Stimulated activated CD4-positive, alpha-beta T cell treated with anti-CD3 and anti-CD28 coated beads, Interleukin-1b, Interleukin-23, amount 100 ng/mL, for 48 hours (primary cell): ENCODE measurements at regions not wholly inside any gene's neighbourhood (a gene's known extent, or its start where the extent isn't known, plus 50 kb on each side); places are given as distances from the start of the nearest gene placed in this dataset.

Experiments used
- DNase-seq: peaks from one replicate; pipeline ENCODE4 v3.0.0-alpha.2; 2020

DNA sequence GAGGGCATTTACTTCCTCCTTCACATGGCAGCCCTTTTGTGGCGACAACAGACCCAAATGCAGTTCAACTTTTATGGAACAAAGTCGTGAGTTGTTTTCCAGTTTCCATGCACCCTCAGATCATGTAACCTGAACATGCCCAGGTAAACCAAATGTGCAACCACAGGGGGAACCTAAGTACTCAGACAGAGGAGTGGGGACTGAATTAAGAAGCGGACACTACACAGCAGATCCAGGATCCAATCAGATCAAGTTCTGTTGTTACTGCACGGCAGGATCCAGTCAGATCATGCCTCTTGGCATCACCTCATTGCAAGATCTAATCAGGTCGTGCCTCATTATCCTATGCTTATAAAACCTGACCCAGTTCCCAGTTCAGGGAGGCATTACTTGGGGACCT, 115.7 kb downstream of the MATN1 start:
- no peak for DNase-seq

DNA sequence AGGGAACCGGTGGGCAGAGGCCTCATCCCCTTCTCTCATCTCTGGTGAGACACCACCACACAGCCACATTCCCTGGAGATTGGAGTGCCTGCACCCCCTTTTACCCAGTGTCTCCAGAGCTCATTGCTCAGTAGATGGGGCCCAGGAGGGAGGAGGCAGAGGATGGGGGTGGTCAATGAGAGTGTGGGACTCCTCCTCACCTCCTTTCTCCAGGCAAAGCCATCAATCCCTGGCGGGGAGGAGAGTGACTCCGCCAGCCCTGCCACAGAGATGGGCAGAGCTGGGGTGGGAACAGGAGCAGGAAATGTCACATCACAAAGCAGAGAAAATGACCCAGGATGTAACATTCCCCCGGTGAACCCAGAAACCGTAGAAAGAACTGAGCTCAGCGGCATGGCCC, 117.2 kb downstream of the MATN1 start:
- no peak for DNase-seq

DNA sequence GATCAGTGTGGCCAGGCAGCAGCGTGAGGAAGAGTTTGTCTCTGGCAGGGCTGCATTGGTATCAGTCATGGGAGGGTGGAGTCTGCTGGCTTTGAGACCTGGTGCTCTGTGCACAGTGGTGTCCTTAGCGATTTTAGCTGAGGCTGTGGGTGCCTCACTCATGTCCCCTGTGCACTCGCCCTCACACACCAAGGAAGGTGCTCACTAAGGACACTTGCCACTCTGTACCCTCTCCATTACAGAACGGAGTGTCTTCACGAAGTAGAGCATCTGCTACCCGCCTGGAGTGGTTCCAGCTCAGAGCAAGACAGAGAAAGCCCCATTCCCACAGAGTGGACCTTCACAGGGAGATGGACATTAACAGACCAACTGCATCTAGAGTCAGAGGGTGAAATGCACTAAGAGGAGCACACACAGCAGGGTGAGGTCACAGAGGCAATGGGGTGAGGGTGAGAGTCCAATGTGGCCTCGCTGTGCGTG, 117.9 kb downstream of the MATN1 start:
- DNase-seq, result no peak

DNA sequence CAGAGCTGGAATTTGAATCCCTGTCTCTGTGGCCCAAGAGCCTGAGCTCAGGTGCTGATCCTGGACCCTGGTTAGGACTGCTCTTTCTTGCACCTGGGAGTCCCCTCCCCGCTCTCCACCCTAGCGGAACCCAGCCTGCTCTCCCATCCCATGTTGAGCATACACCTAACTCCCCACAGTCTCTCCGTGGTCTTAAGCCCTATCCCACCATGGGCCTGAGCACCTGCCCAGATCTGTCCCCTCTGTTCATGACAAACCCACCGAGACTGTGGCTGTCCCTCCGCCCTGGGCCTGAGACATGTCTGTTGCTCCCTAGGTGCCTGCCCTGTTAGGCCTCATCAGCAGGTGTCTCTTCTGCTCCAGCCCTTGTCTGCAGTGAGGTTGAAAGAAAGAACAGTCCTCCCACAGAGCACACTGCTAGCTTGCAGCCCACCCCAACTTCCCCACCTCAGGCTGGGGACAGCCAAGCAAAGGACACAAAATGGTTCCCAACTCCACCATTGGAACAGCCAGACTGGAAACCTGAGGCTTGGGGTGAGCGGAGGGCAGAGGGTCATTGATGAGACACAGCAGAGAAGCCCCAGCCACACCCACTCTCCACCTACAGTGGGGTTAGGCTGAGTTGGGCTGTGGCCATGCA, 118.5 kb downstream of the MATN1 start:
- no peak for DNase-seq

DNA sequence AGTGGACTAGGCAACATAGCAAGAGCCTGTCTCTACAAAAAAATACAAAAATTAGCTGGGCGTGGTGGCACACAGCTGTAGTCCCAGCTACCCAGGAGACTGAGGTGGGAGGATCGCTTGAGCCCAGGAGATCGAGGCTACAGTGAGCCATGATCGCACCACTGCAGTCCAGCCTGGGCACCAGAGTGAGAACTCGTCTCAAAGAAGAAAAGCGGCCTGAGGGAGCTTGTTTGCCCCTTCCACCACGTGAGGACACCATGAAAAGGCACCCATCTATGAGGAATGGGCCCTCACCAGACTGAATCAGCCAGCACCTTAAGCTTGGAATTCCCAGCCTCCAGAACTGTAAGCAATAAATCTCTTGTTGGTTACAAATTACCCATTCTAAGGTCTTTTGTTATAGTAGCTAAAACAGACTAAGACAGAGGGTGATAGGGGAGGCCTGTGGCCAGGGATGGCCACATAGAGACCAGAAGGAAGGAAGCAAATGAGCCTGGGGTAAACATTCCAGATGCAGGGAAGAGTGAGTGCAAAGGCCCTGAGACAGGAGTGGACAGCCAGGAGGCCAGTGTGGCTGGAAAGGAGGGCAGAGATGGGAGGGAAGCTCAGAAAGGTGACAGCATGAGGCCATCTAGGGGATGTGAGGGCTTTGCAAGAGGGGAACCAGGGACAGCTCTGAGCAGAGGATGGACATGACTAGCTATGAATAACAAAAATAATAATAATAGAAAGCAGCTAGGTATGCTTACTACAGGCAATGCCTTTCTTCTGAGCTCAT, 120.1 kb downstream of the MATN1 start:
- DNase-seq, result no peak

DNA sequence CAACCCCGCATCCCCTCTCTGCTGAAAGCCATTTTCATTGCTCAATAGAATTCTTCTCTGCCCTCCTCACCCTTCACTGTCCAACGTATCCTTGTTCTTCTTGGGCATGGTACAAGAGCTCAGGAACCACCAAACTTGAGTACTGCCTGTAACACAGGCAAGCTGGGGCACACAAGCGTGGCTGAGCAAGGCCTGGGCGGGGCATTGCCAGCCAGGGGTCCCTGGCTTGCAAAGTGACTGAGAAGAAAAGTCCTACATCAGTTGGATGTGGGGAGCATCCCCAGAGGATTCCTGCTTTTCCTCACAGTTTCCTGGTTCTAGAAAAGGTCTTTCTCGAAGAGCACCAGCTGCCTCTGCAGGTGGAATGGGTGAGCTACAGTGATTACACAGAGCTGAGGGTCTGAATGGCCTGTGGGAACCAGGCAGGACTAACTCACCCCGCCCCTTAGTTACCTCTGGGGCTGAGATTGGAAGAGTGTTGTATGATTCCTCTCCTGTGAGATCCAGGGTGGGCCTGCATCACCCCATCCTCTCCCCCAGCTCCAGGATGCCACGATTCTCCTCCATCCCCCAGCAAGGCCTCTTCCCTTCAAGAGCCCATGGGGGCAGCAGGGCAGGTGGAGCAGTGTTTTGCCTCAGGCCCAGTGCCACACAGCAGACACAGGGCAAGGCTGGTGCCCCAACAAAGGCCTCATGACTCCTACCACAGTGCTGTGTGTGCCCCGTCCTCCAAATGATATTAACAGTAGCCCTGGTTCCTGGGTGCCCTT, 121.9 kb downstream of the MATN1 start:
- no peak for DNase-seq

DNA sequence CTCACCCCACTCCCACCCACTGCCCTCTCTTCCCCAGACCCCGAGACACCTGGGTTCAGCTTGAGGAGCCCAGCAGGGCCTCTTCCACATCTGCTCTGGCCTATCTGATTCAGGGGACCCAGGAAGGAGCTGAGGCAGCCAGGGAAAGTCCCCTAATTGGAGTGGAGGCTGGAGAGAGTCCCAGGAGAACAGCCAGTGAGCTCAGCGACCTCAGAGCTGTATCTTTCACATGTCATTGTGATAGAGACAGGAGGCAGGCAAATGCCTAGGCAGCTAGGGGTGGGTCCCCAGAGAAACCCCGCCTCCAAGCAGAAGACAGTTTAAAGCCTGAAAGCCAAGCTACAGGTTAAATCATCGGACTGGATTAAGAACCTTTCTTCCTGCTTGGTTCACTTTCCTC, 122.7 kb downstream of the MATN1 start:
- DNase-seq, result no peak

DNA sequence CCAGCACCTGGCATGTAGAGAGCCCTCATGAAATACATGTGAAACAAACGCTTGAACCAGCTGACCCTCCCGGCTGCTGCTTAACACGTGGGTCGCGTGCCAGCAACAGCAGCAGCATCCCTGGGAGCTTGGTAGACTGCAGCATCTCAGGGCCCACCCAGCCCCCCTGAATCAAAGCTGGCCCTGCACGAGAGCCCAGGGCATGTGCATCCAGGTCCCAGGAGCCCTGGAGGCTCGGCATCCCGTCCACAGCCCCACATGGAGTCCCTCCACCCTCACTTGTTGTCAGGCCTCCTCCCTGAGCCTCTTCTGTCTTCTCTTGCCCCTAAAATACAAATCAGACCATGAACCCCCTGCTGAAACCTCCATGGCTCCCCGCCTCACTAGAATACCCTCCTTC, 123.1 kb downstream of the MATN1 start:
- no peak for DNase-seq

DNA sequence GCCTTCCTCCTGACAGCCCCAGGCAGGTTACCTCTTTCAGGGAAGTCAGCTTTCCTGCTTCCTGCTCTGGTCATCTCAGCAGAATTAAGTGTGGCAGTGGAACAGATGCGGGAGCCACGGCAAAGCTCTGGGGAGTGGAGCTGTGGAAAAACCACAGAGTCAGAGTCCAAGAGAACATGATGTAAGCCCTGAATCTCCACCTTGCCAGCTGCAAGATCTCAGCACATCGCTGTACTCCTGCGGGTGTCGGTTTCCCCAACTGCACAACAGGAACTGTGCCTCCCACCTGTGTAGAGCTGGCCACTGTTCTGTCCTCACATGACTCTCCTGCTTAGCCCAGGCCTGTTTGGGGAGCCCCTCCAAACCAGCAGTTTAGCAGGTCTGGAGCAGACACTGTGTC, 123.7 kb downstream of the MATN1 start:
- DNase-seq, result no peak

DNA sequence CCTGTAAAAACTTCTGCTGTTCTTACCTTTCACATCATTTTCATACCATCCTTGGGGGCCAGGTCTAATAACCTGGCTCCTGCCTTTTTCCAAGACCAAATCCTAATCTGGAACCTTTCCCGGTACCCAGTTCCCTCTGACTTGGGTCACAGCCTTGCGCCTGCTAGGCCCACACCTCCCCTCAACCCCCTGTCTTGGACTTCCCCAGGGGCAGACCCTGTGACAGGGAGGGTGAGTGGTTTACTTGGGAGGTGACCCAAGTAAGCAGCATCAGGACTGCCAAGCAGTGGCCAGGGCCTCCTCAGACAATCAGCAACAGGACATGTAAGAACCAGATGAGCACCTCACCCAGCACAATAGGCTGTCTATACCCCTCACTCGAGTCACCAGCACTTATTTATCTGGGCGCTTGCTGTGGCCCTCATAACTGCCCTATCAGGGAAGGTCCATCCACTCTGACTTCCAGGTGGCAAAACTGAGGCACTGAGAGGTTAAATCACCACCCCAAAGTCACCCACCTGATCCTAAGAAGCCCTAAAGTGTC, 124.7 kb downstream of the MATN1 start:
- no peak for DNase-seq

DNA sequence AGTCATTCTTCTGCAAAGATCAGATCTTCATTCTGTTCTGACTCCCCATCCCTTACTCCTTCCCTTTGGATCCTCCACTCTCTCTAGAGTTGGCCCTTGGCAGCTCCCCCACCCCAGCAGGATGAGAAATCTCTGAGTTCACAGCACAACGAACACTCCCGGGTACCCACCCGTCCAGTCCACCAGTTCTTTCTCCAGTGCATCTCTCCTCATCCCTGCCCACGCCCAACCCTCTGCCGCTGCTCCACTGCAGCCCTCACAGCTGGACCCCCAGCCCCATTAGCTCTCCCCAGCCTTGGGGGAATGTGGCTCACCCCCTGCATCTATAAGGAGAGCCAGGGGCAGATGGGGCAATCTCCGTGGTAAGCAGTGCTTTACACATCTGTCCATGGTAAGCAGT, 125.7 kb downstream of the MATN1 start:
- DNase-seq, result no peak

DNA sequence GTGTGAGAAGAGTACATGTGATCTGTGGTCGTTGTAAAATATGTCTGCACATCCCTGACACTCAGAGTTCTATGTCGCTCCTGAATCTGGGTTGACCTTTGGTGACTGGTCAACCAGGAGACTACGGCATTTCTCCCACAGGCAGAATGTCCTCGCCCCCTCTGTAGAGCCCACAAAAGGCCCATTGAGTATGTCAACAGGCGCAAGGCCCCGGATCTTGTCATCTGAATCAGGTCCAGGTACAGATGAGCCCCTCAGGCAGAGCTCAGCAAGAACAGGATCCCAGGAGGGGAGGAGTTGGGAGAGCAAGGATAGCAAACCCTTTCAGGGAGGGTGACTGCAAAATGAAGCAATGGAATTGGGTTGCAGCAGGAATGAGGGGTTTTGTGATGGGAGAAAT, 126.5 kb downstream of the MATN1 start:
- no peak for DNase-seq

DNA sequence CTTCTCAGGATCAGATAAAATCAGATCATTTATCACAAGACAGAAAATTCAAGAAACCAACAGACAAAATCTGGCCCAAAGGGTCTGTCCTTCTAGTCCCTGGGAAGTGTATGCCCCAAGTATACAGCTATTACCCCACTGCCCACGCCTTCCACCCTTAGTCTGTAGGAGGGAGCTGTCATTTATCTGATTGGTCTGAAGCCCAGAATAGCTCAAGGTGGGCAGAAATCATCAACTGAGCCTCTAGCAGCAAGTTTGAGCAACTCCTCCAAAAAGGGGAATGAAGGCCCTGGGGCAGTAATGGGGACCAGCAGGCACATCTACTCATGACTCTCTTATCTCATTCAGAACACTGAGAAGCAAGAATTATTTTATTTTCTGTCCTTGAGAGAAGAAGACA, 126.9 kb downstream of the MATN1 start:
- no peak for DNase-seq

DNA sequence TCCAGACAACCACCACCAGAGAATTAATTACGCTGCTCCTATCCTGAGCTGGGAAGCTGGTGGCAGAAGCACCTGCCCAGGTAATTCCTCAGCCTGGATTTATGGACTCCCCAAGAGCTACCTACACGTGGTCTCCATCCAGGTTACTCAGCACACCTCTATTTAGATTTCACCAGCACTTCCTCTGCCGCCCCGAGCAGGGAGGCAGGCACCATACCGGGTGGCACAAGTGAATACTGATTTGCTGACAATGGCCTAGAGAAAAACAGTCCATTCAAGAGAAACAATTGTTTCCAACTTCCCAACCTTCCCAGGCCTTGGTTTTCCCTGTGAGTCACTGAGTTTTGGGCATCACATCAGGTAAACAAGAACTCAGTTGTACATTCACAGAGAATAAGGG, 134.3 kb downstream of the MATN1 start:
- no peak for DNase-seq

DNA sequence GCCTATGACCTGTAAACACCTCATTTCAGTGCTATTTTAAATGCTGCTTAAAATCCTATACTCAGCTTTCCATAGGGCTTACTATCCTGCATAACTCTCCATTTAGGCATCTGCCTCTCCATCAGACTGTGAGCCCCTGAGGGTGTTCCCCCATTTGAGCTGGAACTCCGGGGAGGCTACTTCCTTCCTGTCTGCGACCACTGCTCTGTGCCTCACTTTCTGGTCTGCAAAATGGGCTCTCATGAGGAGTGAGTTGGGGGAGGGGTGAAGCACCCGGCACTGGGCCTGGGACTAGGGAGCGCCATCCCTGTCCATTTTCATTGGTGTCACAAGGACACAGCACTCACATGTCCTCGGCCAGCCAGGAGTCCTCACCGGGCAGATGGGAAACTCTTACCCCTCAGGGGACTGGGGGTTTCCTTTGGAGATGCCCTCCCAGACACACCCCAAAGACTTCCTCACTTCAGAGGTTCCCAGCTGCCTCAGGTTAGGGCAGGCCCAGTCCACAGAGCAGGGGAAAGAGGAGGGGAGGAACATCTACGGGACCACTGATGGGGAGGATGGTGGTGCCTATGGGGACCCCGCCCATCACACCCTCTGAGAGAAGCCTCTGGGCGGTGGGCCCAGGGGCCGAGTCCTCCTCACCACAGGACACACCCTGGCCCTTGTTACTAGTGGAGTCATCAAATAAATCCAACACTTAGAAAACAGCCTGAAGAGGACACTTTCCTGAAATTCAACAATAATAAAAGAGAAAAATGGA, 134.9 kb downstream of the MATN1 start:
- no peak for DNase-seq

DNA sequence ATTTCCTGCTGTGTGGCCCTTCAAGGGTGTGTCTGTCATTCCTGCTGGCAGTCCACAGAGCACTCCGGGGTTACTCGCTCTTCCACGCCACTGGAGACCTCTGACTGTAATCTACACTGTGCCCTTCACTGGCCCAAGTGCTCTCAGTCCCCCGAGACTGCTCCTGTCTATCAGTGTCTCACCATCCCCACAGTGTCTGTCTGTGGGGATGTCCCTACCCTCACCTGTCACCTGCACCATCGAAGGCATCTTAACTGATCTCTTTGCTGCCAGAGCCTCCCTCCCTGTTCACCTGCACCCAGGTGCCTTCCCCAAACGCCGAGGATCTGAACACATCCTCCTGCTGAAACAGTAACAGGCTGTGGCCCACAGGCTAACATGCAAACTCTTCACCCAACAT, 136.7 kb downstream of the MATN1 start:
- no peak for DNase-seq

DNA sequence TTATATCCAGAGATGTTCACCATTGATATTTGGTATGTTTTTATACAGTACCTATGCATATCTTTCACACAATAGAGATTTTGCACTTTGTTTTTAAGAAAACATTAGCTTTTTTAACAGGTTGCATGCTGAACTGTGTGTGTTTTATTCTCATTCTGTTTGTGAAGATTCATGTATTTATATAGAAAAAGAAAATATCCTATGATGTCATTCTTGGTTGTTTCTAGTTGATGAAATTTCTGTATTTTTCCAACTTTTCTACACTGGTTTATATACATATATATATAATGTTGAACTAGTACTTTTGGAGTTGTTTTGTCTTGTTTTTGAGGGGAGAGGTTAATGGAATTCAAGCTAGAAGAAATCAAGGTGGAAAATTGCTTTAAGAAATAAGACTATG, 143.8 kb downstream of the MATN1 start:
- DNase-seq, result no peak

DNA sequence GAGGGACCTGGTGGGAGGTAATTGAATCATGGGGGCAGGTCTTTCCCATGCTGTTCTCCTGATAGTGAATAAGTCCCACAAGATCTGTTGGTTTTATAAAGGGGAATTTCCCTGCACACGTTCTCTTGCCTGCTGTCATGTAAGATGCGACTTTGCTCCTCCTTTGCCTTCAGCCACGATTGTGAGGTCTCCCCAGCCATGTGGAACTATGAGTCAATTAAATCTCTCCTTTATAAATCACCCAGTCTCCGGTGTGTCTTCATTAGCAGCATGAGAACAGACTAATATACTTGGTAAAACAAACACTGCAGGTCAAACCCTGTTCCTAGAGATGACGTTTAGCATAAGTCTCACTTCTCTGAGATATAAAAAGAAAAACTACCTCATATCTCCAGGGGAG, 148.3 kb downstream of the MATN1 start:
- no peak for DNase-seq

DNA sequence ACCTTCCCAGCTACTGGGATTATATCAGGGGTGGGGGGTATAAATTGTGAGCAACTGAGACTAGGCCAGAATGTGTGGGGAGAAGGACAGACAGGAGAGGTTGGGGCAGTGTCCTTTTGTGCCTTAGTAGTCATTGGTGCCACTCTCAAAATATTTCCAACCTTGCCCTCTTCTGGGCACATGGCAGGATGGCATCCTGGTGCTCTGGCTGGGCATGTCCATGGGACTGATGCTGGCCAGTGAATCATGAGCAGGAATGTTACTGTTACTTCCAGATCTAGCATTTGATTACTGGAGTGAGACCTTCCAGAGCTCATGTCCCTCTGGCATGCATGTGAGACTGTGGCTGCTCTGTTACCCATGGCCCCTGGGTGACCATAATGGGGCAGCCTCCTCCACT, 151.2 kb downstream of the MATN1 start:
- DNase-seq, result no peak

DNA sequence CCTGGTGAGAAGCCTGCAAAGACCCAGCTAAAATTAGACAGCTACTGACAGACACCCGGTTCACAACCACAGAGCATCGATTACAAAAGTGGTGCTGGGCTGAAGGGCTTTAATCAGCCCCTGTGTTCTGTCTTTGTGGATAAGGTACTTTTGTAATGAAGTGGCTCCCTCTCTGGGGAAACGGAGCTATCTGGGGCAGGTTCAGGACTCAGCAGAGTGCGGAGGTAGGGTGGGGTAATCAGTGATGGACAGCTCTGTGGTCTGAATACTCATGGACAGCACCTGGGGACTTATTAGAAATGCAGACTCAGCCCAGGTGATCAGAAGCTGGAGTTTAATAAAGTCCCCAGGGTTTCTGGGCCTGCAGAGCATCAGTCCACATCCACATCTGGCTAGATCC, 152.0 kb downstream of the MATN1 start:
- no peak for DNase-seq

DNA sequence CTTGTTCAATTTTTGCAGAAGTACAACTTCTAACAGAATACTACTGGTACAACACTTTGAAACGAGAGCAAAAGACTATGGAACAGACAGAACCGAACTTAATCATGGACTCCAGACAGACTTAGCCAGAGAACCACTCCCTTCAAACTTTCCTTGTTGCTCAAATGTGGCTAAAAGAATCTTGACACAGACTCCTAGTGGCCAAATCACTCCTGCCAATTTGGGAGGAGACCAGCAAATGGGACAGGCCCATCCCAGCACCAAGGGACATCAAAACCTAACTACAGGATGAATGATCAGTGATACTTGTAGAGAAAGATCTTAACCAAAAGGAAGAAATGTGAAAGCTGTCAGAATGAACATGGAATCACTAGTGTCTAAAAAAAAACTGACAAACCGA, 154.0 kb downstream of the MATN1 start:
- no peak for DNase-seq

DNA sequence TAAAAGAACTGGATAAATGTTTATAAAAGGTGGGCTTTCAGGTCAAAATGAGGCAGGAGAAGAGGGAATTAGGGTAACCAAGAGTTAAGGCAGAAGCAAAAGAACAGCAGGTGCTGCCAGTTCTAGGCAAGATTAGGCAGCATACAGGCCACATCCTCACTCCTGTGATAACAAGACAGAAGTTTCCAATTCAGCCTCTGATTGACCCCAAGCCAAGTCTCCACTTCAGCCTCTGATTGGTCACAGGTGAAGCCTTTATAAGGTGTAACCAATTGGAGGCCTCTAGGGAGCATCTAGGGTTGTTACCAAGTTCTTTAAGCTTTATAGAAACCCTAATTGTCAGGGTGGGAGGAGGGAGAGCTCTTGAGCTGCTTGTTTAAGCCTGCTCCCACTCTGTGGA, 160.8 kb downstream of the MATN1 start:
- DNase-seq, result no peak

DNA sequence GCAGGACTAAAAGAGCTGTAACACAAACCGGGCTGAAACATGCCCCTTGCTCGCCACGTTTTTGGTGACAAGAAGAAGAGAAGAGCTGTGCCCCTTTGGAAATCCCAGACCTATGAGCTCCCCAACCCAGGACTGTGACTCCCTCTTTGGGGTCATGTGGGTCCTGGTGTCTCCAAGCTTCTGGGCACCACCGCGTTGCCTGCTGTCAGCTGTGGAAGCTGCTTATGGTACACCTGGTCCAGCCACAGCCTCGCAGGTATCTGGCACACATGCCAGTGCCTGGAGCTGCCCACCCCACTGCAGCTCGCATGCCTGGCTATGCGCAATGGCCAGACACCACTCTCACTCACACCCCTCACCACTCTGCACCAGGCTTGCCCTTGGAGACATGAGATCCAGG, 171.8 kb downstream of the MATN1 start:
- DNase-seq, result no peak
